K562 (cell line): ENCODE measurements at regions not wholly inside any gene's neighbourhood (a gene's known extent, or its start where the extent isn't known, plus 50 kb on each side); places are given as distances from the start of the nearest gene placed in this dataset.

Source experiments
- ATAC-seq: fragments of 200-7000 bp; cut with Tn5 transposase; 3 replicates; pipeline ENCODE4 v1.9.1; 2020; ENCODE audit warnings: moderate library complexity
- BruUV-seq: library from RNA; stranded (reverse); fragments of 400-500 nt; replicated peaks from 2 replicates; lab custom pipeline; 2021; lab: Mats Ljungman, UMichigan
- CTCF ChIA-PET: fragments of 300-600 bp; formaldehyde crosslinking; extraction: SDS; loops from one replicate; lab custom pipeline; 2021; ENCODE audit warnings: low intra/inter-chr PET ratio; lab: Yijun Ruan, JAX
- POLR2A ChIA-PET: fragments of 300-600, 350-650 bp; sonication (Branson Sonifier 250); formaldehyde crosslinking; extraction: SDS; loops from one replicate; lab custom pipeline; 2021; ENCODE audit warnings: antibody characterized with exemption, inconsistent platforms; lab: Yijun Ruan, JAX
- DNase-seq, 4 experiments: peaks; one replicate each; pipeline versions ENCODE4 v3.0.0 to v3.0.0-alpha.2; 2011 to 2018; ENCODE audit warnings: low spot score in 3 of 4, mixed read lengths in 3 of 4; ENCODE audit errors: extremely low read depth in 1 of 4
- FAIRE-seq: peaks from 2 replicates; lab custom pipeline; 2011; peaks lifted over from hg19 to GRCh38; lab: Jason Lieb, UNC
- H2AFZ ChIP-seq: 2 replicates; pipeline ENCODE4 v1.6.0; 2011; ENCODE audit warnings: low read depth, low read length, control low read depth, inconsistent platforms
- H3K27ac ChIP-seq: fragments of 200-600 bp; 3 replicates; pipeline ENCODE4 v1.8.0; 2011; ENCODE audit warnings: low read depth, mild to moderate bottlenecking, control low read depth, inconsistent platforms, low read length, moderate library complexity, mixed read lengths; ENCODE audit errors: extremely low read depth
- H3K27me3 ChIP-seq, 2 experiments: fragments of 300-600 bp in 1 of 2; 2 replicates in 1 of 2; 3 replicates in 1 of 2; pipeline versions ENCODE4 v1.6.0 to v1.8.0; 2011; ENCODE audit warnings: inconsistent platforms in 2 of 2, low read length in 2 of 2, mild to moderate bottlenecking in 1 of 2, mixed read lengths in 1 of 2, moderate library complexity in 1 of 2; ENCODE audit not compliant: control insufficient read depth in 2 of 2, insufficient read depth in 2 of 2
- H3K36me3 ChIP-seq: fragments of 300-600 bp; 3 replicates; pipeline ENCODE4 v1.8.0; 2011; ENCODE audit warnings: mild to moderate bottlenecking, low read length, inconsistent platforms; ENCODE audit not compliant: control insufficient read depth, insufficient read depth
- H3K4me1 ChIP-seq, 2 experiments: fragments of 200-600 bp in 1 of 2; replicated peaks in 1 of 2; 2 replicates in 1 of 2; 3 replicates in 1 of 2; pipeline versions ENCODE4 v1.5.1 to v1.8.0; 2011; ENCODE audit warnings: inconsistent platforms in 2 of 2, low read length in 2 of 2, mild to moderate bottlenecking in 1 of 2, mixed read lengths in 1 of 2, moderate library complexity in 1 of 2; ENCODE audit not compliant: control insufficient read depth in 2 of 2, insufficient read depth in 2 of 2
- H3K4me2 ChIP-seq: 2 replicates; pipeline ENCODE4 v1.6.1; 2011; ENCODE audit warnings: low read length, control low read depth, inconsistent platforms, mixed read lengths; ENCODE audit not compliant: insufficient read depth
- H3K4me3 ChIP-seq: fragments of 200-600 bp; sonication (generic), shearing (Covaris generic); 2 replicates; pipeline ENCODE4 v1.5.1; 2016; ENCODE audit warnings: control low read depth, inconsistent platforms
- H3K79me2 ChIP-seq: fragments of 200-600 bp; 3 replicates; pipeline ENCODE4 v1.8.0; 2011; ENCODE audit warnings: low read length, inconsistent platforms; ENCODE audit not compliant: control insufficient read depth, insufficient read depth
- H3K9ac ChIP-seq, 2 experiments: 2 replicates each; pipeline versions ENCODE4 v1.6.0 to v1.6.1; 2011; ENCODE audit warnings: low read depth in 2 of 2, low read length in 2 of 2, control low read depth in 1 of 2, inconsistent platforms in 1 of 2, mild to moderate bottlenecking in 1 of 2, mixed read lengths in 1 of 2; ENCODE audit not compliant: insufficient read depth in 1 of 2
- H3K9me1 ChIP-seq: one replicate; pipeline ENCODE4 v1.6.0; 2011; ENCODE audit warnings: inconsistent platforms, mild to moderate bottlenecking, low read length, moderate library complexity; ENCODE audit not compliant: control insufficient read depth, insufficient read depth
- H3K9me3 ChIP-seq: replicated peaks from 2 replicates; pipeline ENCODE4 v1.5.1; 2011; ENCODE audit warnings: low read depth, low read length, inconsistent platforms; ENCODE audit not compliant: control insufficient read depth, insufficient read depth
- H4K20me1 ChIP-seq: replicated peaks from 2 replicates; pipeline ENCODE4 v1.6.1; 2011; ENCODE audit warnings: low read length, inconsistent platforms, mixed read lengths; ENCODE audit not compliant: control insufficient read depth, insufficient read depth
- HNRNPH1 ChIP-seq: fragments of 200-400 bp; formaldehyde crosslinking; optimal IDR thresholded peaks from 2 replicates; pipeline ENCODE3; 2017; ENCODE audit warnings: low read depth, mild to moderate bottlenecking, low read length, moderate library complexity
- IFI16 ChIP-seq: fragments of 250-450 bp; sonication (Bioruptor Pico); IDR thresholded peaks from 2 replicates; pipeline ENCODE4 v2.1.2; 2022; ENCODE audit warnings: mild to moderate bottlenecking, inconsistent platforms
- LARP7 ChIP-seq: fragments of 450-650 bp; IDR thresholded peaks from 2 replicates; pipeline ENCODE4 v1.6.1; 2016
- PCBP1 ChIP-seq: fragments of 200-400 bp; formaldehyde crosslinking; IDR thresholded peaks from 2 replicates; pipeline ENCODE4 v1.6.1; 2018; ENCODE audit warnings: mild to moderate bottlenecking, low read depth, low read length; ENCODE audit not compliant: poor library complexity, severe bottlenecking
- POLR2H ChIP-seq: IDR thresholded peaks from 2 replicates; pipeline ENCODE4 v1.6.1; 2016; ENCODE audit warnings: missing genetic modification characterization, low read depth, mild to moderate bottlenecking, control low read depth, missing compliant biosample characterization, moderate library complexity
- PYGO2 ChIP-seq: fragments of 450-650 bp; IDR thresholded peaks from 2 replicates; pipeline ENCODE4 v1.6.1; 2016; ENCODE audit warnings: mild to moderate bottlenecking, missing genetic modification characterization, moderate library complexity, missing compliant biosample characterization
- RAD51 ChIP-seq: fragments of 450-650 bp; IDR thresholded peaks from 2 replicates; pipeline ENCODE4 v1.7.1; 2016; ENCODE audit warnings: low read depth, mild to moderate bottlenecking, borderline replicate concordance
- SMAD2 ChIP-seq: fragments of 150-350 bp; IDR thresholded peaks from 2 replicates; pipeline ENCODE4 v1.6.1; 2014; ENCODE audit warnings: low read depth, mild to moderate bottlenecking, low read length
- SREBF1 ChIP-seq: fragments of 150-350 bp; IDR thresholded peaks from 2 replicates; pipeline ENCODE4 v1.6.1; 2014; ENCODE audit warnings: antibody characterized with exemption, low read depth, low read length, borderline replicate concordance
- TEAD2 ChIP-seq: fragments of 450-650 bp; IDR thresholded peaks from 2 replicates; pipeline ENCODE4 v1.6.1; 2016; ENCODE audit warnings: missing genetic modification characterization, control low read depth, missing compliant biosample characterization
- U2AF1 ChIP-seq: fragments of 200-400 bp; formaldehyde crosslinking; optimal IDR thresholded peaks from 2 replicates; pipeline ENCODE3; 2017; ENCODE audit warnings: mild to moderate bottlenecking, low read depth, low read length, moderate library complexity
- ZBTB17 ChIP-seq: fragments of 450-650 bp; formaldehyde crosslinking; IDR thresholded peaks from 2 replicates; pipeline ENCODE4 v1.4.0; 2020; ENCODE audit warnings: mild to moderate bottlenecking
- ZBTB2 ChIP-seq: fragments of 450-650 bp; IDR thresholded peaks from 2 replicates; pipeline ENCODE4 v1.6.1; 2016; ENCODE audit warnings: antibody characterized with exemption
- ZNF184 ChIP-seq: sonication (generic); formaldehyde crosslinking; IDR thresholded peaks from 2 replicates; pipeline ENCODE4 v1.5.0; 2020; ENCODE audit warnings: missing genetic modification reagents
- ZNF398 ChIP-seq: fragments of 250-450 bp; sonication (Bioruptor Pico); IDR thresholded peaks from 2 replicates; pipeline ENCODE4 v1.8.0; 2021; ENCODE audit warnings: moderate library complexity, mild to moderate bottlenecking, inconsistent platforms
- ZNF707 ChIP-seq: fragments of 250-450 bp; sonication (Bioruptor Pico); conservative IDR thresholded peaks from 2 replicates; pipeline ENCODE4 v1.8.0; 2022; ENCODE audit warnings: inconsistent platforms, mild to moderate bottlenecking, moderate library complexity
- ZNF717 ChIP-seq: fragments of 250-450 bp; sonication (Bioruptor Pico); IDR thresholded peaks from 2 replicates; pipeline ENCODE4 v1.5.0; 2021
- ZNF76 ChIP-seq: fragments of 250-450 bp; sonication (Bioruptor Pico); IDR thresholded peaks from 2 replicates; pipeline ENCODE4 v1.4.0; 2020; ENCODE audit warnings: mild to moderate bottlenecking, moderate library complexity, borderline replicate concordance
- WGBS: fragments of 100-300 bp; shearing (Covaris generic); methylation state at CpG from one replicate; pipeline ENCODE4 v1.1.6; 2016; ENCODE audit warnings: low coverage, mixed read lengths; ENCODE audit not compliant: insufficient coverage; ENCODE audit errors: missing lambda C conversion rate; 5-methylcytosine and 5-hydroxymethylcytosine counted together
- in situ Hi-C: fragments of 300-500 bp; cut with MboI; formaldehyde crosslinking; loops from 4 replicates; pipeline ENCODE4 v1.15.0; 2018; ENCODE audit warnings: inconsistent platforms, mixed read lengths
- intact Hi-C: fragments of 100-400 bp; cut with micrococcal nuclease; formaldehyde crosslinking; loops from 2 replicates; pipeline ENCODE4 v1.14.2; 2022
- TF ChIP-seq, protein P1 (sequence below): IDR thresholded peaks from 2 replicates; pipeline ENCODE4 v1.6.1; 2011; ENCODE audit not compliant: insufficient read length; ENCODE audit errors: extremely low read depth

DNA sequence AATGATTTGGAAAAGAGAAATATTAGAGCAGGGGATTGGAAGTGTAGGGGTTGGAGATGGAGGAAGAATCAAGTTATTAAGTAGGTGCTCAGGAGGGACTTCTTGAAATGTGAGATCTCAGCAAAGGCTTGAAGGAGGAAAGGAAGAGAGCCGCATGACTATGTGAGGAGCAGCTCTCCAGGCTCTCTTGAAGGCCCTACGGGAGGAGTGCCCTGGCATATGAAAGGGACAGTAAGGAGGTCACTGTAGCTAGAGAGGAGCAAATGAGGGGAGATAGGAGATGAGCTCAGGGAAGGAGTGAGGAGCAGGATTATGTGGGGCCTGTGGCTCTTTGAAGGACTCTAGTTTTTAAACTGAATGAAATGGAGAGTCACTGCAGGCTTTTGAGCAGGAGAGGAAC is 181.1 kb upstream of the NABP1 start:
- no peaks in the 10 kb centered on the region for H3K9me1 ChIP-seq
- H3K9me3 ChIP-seq: no peaks in the 10 kb centered on the region
- 0% methylated on average over 2 of the region's 2 CpGs for WGBS
- intact Hi-C loops (no loop called here), in situ Hi-C loops (no loop called here)
- no peaks in the 10 kb centered on the region for H4K20me1 ChIP-seq
- no TSS peak for BruUV-seq
- no peak for DNase-seq
- no peaks in the 10 kb centered on the region for H3K79me2 ChIP-seq
- no peak overlapping the region for H2AFZ ChIP-seq
- FAIRE-seq: no peak
- ChIA-PET POLR2A (no interaction called here), CTCF (no interaction called here)
- peaks cover 0 to 5% of the 10 kb centered on the region in 2 experiments; a peak in 1 of 5 replicates for H3K27me3 ChIP-seq
- no peaks in the 10 kb centered on the region for H3K36me3 ChIP-seq
- ATAC-seq: no peak
- TF ChIP-seq IFI16 (no peak), SREBF1 (no peak), ZBTB17 (CRISPR knock-in tag) (no peak), HNRNPH1 (no peak), ZBTB2 (no peak), LARP7 (no peak), ZNF707 (CRISPR knock-in tag) (no peak), TEAD2 (tag) (no peak), SMAD2 (no peak), ZNF717 (CRISPR knock-in tag) (no peak), U2AF1 (no peak), ZNF76 (no peak), RAD51 (no peak), PYGO2 (tag) (no peak), POLR2H (tag) (no peak), PCBP1 (no peak), ZNF184 (CRISPR knock-in tag) (no peak), ZNF398 (CRISPR knock-in tag) (no peak)
- TF ChIP-seq, protein P1, sequence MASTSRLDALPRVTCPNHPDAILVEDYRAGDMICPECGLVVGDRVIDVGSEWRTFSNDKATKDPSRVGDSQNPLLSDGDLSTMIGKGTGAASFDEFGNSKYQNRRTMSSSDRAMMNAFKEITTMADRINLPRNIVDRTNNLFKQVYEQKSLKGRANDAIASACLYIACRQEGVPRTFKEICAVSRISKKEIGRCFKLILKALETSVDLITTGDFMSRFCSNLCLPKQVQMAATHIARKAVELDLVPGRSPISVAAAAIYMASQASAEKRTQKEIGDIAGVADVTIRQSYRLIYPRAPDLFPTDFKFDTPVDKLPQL: no peak
- no peak overlapping the region for H3K4me3 ChIP-seq
- no peak overlapping the region for H3K4me2 ChIP-seq
- no peak overlapping the region for H3K9ac ChIP-seq
- H3K27ac ChIP-seq: no peak overlapping the region
- no peaks in the 10 kb centered on the region for H3K4me1 ChIP-seq
